HG03354 (cell line): ENCODE measurements at regions not wholly inside any gene's neighbourhood (a gene's known extent, or its start where the extent isn't known, plus 50 kb on each side); places are given as distances from the start of the nearest gene placed in this dataset.

Experiments used
- ATAC-seq: cut with Tn5 transposase; IDR thresholded peaks from one replicate; pipeline ENCODE4 v1.9.1; 2021; ENCODE audit warnings: mild to moderate bottlenecking; ENCODE audit not compliant: unreplicated experiment, poor library complexity, severe bottlenecking

- no peak for ATAC-seq
Measured at GRCh38 chr3:24881239-24881638, 386.6 kb upstream of the THRB start.

- no peak for ATAC-seq
Measured at GRCh38 chr3:24886501-24886900, 391.9 kb upstream of the THRB start.

- no peak for ATAC-seq
Measured at GRCh38 chr3:24890012-24890411, 395.4 kb upstream of the THRB start.

- no peak for ATAC-seq
Measured at GRCh38 chr3:24899373-24899772, 404.7 kb upstream of the THRB start.

GRCh38 chr3:24899901-24900603, 405.4 kb upstream of the THRB start:
- ATAC-seq, result no peak

GRCh38 chr3:24905266-24905665, 410.6 kb upstream of the THRB start:
- no peak for ATAC-seq

- ATAC-seq, result no peak
Measured at GRCh38 chr3:24907106-24907505, 412.5 kb upstream of the THRB start.

- ATAC-seq, result no peak
Measured at GRCh38 chr3:24911076-24911475, 416.4 kb upstream of the THRB start.

GRCh38 chr3:24915639-24916038, 421.0 kb upstream of the THRB start:
- ATAC-seq, result no peak

- no peak for ATAC-seq
Measured at GRCh38 chr3:24917908-24918307, 423.3 kb upstream of the THRB start.

GRCh38 chr3:24923570-24923969, 428.9 kb upstream of the THRB start:
- ATAC-seq, result no peak

GRCh38 chr3:24929521-24929920, 434.9 kb upstream of the THRB start:
- ATAC-seq, result no peak

GRCh38 chr3:24933401-24933800, 438.8 kb upstream of the THRB start:
- no peak for ATAC-seq

GRCh38 chr3:24936574-24936973, 441.9 kb upstream of the THRB start:
- ATAC-seq, result no peak

GRCh38 chr3:24937228-24937627, 442.6 kb upstream of the THRB start:
- no peak for ATAC-seq

- ATAC-seq, result no peak
Measured at GRCh38 chr3:24937780-24938179, 443.1 kb upstream of the THRB start.

GRCh38 chr3:24943961-24944360, 449.3 kb upstream of the THRB start:
- no peak for ATAC-seq

- ATAC-seq, result no peak
Measured at GRCh38 chr3:24944805-24945520, 450.3 kb upstream of the THRB start.

GRCh38 chr3:24945563-24945962, 450.9 kb upstream of the THRB start:
- no peak for ATAC-seq

GRCh38 chr3:24947103-24947502, 452.5 kb upstream of the THRB start:
- ATAC-seq, result no peak

GRCh38 chr3:24951180-24951579, 456.5 kb upstream of the THRB start:
- no peak for ATAC-seq
